Type B pancreatic cell (in vitro differentiated cells): ENCODE measurements at regions not wholly inside any gene's neighbourhood (a gene's known extent, or its start where the extent isn't known, plus 50 kb on each side); places are given as distances from the start of the nearest gene placed in this dataset.

Experiments
- DNase-seq: peaks from one replicate; pipeline ENCODE4 v3.0.0; 2021; ENCODE audit warnings: mixed read lengths; ENCODE audit not compliant: unreplicated experiment; ENCODE audit errors: extremely low spot score
- H3K27ac Mint-ChIP-seq: 2 replicates; pipeline ENCODE4 v1.8.0; 2021; ENCODE audit warnings: mild to moderate bottlenecking, mixed read lengths
- H3K27me3 Mint-ChIP-seq: 2 replicates; pipeline ENCODE4 v1.8.0; 2021; ENCODE audit warnings: mixed read lengths
- H3K36me3 Mint-ChIP-seq: 2 replicates; pipeline ENCODE4 v1.8.0; 2021; ENCODE audit warnings: mixed read lengths
- H3K4me1 Mint-ChIP-seq: one replicate; pipeline ENCODE4 v1.8.0; 2021; ENCODE audit warnings: mixed read lengths; ENCODE audit not compliant: unreplicated experiment
- H3K4me3 Mint-ChIP-seq: 2 replicates; pipeline ENCODE4 v1.8.0; 2021; ENCODE audit warnings: mild to moderate bottlenecking, mixed read lengths
- H3K9me3 Mint-ChIP-seq: 2 replicates; pipeline ENCODE4 v1.8.0; 2021; ENCODE audit warnings: mixed read lengths
- TF ChIP-seq, protein P1 (sequence below): fragments of 200-600 bp; sonication (generic); conservative IDR thresholded peaks from 2 replicates; pipeline ENCODE4 v1.5.0; 2021; ENCODE audit warnings: antibody characterized with exemption, mild to moderate bottlenecking

DNA sequence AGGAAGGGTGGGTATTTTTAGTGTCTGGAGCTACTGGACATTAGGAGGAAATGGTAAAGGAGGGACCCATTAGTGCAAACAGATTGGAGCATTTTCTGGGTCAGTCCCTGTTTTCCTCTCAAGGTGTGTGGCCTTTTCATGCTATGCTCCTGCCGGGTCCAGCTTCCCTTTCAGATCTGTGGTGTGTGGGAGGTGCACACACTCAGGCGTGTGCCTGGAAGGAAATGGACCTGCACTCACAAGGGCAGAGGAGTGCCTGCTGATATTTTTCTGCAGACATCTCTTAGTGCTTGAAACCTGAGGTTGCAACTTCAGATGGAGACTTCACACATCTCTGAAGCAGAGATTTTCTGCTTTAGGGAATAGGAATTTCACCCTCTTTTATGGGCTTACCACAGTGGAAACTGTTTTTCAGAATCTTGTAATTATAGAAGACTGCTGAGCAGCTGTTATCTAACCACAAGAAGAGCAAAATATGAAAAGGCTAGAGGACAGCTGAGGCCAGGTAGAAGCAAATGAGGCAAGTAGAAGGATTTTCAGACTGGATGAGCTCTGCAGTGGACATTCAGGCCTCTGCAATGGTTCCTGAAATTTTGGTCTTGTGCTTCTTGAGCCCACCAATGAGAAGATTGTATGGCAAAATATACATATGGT lies 764.3 kb downstream of the QKI start:
- Mint-ChIP-seq H3K4me1 (no peaks in the 10 kb centered on the region), H3K4me3 (no peak overlapping the region), H3K27ac (no peak overlapping the region), H3K9me3 (peaks cover 5% of the 10 kb centered on the region), H3K27me3 (peaks cover 8% of the 10 kb centered on the region), H3K36me3 (no peaks in the 10 kb centered on the region)
- TF ChIP-seq, protein P1, sequence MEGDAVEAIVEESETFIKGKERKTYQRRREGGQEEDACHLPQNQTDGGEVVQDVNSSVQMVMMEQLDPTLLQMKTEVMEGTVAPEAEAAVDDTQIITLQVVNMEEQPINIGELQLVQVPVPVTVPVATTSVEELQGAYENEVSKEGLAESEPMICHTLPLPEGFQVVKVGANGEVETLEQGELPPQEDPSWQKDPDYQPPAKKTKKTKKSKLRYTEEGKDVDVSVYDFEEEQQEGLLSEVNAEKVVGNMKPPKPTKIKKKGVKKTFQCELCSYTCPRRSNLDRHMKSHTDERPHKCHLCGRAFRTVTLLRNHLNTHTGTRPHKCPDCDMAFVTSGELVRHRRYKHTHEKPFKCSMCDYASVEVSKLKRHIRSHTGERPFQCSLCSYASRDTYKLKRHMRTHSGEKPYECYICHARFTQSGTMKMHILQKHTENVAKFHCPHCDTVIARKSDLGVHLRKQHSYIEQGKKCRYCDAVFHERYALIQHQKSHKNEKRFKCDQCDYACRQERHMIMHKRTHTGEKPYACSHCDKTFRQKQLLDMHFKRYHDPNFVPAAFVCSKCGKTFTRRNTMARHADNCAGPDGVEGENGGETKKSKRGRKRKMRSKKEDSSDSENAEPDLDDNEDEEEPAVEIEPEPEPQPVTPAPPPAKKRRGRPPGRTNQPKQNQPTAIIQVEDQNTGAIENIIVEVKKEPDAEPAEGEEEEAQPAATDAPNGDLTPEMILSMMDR = no peak
- DNase-seq = no peak

DNA sequence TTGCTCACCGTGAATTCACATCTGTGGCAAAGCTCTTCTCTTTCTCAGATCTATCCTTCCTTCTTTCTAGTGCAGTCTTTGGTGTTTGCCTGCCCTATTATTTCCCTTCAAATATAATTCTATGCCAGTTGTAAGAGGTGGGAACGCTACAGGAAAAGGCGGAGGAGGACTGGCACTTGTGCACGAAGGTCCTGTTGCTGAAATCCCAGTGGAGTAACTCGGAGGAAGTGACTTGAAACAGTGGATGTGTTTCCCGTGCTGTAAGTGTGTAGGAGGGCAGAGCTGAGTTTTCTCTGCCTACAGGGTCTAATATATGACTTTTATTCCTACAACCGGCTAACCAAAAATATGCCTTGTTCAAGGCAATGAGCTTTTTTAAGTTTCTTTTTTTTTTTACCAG lies 754.8 kb downstream of the QKI start:
- Mint-ChIP-seq H3K9me3 (peaks cover 1% of the 10 kb centered on the region), H3K36me3 (no peaks in the 10 kb centered on the region), H3K4me3 (no peak overlapping the region), H3K27ac (no peak overlapping the region), H3K27me3 (no peaks in the 10 kb centered on the region), H3K4me1 (no peaks in the 10 kb centered on the region)
- TF ChIP-seq, protein P1 = no peak
- DNase-seq = no peak

DNA sequence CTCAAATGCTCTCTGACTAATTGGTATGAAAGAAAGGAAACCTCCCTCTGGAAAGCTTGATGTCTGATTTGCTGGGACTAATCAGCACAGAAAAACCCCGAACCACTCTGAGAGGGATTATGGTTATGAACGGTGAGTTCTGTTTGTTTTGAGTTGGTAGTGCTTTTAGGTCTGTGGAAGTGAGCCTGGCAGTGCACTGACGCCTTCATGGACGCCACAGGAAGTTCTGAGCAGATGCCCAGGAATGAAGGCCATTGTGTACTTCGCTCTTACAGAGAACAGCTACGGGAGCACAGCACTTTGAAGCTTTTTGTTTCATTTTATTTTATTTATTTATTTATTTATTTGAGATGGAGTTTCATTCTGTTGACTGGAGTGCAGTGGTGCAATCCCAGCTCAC lies 754.1 kb downstream of the QKI start:
- no peak for DNase-seq
- Mint-ChIP-seq H3K27ac (no peak overlapping the region), H3K4me3 (no peak overlapping the region), H3K4me1 (no peaks in the 10 kb centered on the region), H3K9me3 (no peaks in the 10 kb centered on the region), H3K36me3 (no peaks in the 10 kb centered on the region), H3K27me3 (no peaks in the 10 kb centered on the region)
- TF ChIP-seq, protein P1 = no peak

DNA sequence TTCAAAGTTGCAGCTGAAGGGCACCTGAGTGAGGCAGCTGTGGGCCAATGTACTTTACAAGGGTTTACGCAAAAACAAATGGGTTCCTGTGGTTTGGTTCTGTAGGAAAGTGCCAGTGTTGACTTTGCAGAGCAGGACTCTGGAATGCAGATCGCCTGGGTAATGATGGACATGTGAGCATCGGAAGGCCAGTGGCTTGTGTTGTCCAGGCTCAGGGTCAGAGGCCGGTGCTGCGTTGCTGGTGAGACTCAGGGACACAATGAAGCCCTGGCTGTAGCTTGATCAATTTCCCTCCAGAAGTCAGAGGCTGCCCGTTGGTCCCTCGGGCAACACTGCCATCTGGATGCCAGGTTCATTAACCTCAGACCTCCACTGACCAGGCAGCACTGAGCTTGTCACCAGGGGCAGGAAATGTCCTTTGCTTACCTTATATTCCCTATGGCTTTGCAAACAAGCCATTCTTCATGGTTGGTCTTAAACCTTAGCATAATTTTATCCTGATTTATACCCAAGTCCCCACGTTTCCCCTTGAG lies 753.4 kb downstream of the QKI start:
- H3K9me3 Mint-ChIP-seq = no peaks in the 10 kb centered on the region
- H3K36me3 Mint-ChIP-seq = no peaks in the 10 kb centered on the region
- H3K4me1 Mint-ChIP-seq = no peaks in the 10 kb centered on the region
- no peaks in the 10 kb centered on the region for H3K27me3 Mint-ChIP-seq
- DNase-seq = no peak
- TF ChIP-seq, protein P1 = no peak
- no peak overlapping the region for H3K4me3 Mint-ChIP-seq
- H3K27ac Mint-ChIP-seq = no peak overlapping the region

DNA sequence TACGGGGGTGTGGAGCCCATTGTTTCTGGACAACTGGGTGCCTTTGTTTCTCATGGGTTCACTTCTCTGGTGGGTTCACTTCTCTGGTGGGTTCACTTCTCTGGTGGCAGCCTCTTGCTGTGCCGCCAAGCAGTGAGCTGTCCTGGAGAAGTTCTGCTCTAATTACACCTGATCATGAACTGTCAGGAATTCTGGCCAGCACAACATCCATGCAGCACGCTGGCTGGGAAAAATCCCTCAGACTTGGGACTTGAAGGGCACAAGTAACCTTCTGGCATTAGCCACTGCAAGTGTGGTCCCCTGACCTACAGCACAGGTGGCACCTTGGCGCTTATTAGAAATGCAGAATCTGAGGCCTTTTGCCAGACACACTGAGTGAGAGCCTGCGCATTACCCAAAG lies 752.5 kb downstream of the QKI start:
- TF ChIP-seq, protein P1 = no peak
- Mint-ChIP-seq H3K27me3 (no peaks in the 10 kb centered on the region), H3K9me3 (peaks cover 6% of the 10 kb centered on the region), H3K36me3 (no peaks in the 10 kb centered on the region), H3K4me1 (no peaks in the 10 kb centered on the region), H3K4me3 (no peak overlapping the region), H3K27ac (no peak overlapping the region)
- no peak for DNase-seq

DNA sequence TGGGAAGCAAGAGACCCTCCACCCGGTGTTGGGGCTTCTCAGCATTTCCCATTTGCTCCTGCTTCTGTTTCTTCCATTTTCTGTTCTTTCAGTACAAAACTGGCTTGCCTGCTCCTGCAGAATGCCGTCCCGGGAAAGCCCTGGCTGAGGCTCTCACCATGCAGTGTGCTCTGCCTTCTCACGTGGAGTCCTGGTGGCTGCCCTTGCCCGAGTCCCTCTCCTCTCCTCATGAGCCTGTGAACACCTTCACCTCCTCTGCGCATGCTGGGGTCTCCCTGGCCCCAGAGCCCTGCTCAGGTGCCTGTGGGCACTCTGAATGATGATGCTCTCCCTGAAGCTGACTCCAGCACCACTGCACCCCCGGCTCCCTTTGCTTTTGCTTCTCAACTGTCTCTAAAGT lies 752.0 kb downstream of the QKI start:
- TF ChIP-seq, protein P1 = no peak
- H3K36me3 Mint-ChIP-seq = no peaks in the 10 kb centered on the region
- no peaks in the 10 kb centered on the region for H3K4me1 Mint-ChIP-seq
- no peaks in the 10 kb centered on the region for H3K27me3 Mint-ChIP-seq
- no peak overlapping the region for H3K4me3 Mint-ChIP-seq
- no peak overlapping the region for H3K27ac Mint-ChIP-seq
- no peak for DNase-seq
- peaks cover 11% of the 10 kb centered on the region for H3K9me3 Mint-ChIP-seq
